HEK293 (cell line): ENCODE measurements at regions not wholly inside any gene's neighbourhood (a gene's known extent, or its start where the extent isn't known, plus 50 kb on each side); places are given as distances from the start of the nearest gene placed in this dataset.

Experiments
- ATF2 ChIP-seq: fragments of 450-650 bp; formaldehyde crosslinking; IDR thresholded peaks from 2 replicates; pipeline ENCODE4 v1.5.1; 2016; ENCODE audit warnings: missing biosample characterization, missing genetic modification characterization, low read depth
- CTCF ChIP-seq: fragments of 450-650 bp; formaldehyde crosslinking; IDR thresholded peaks from 2 replicates; pipeline ENCODE4 v1.5.1; 2016; ENCODE audit warnings: missing biosample characterization, missing genetic modification characterization
- PRDM6 ChIP-seq: fragments of 450-650 bp; formaldehyde crosslinking; IDR thresholded peaks from 2 replicates; pipeline ENCODE4 v1.5.1; 2017; ENCODE audit warnings: missing biosample characterization, missing genetic modification characterization
- SP2 ChIP-seq: fragments of 450-650 bp; formaldehyde crosslinking; IDR thresholded peaks from 2 replicates; pipeline ENCODE4 v1.5.1; 2016; ENCODE audit warnings: missing biosample characterization, missing genetic modification characterization
- ZBTB1 ChIP-seq: fragments of 450-650 bp; formaldehyde crosslinking; IDR thresholded peaks from 2 replicates; pipeline ENCODE4 v1.5.1; 2016; ENCODE audit warnings: missing biosample characterization, missing genetic modification characterization
- ZNF10 ChIP-seq: fragments of 450-650 bp; formaldehyde crosslinking; IDR thresholded peaks from 2 replicates; pipeline ENCODE4 v1.5.1; 2017; ENCODE audit warnings: missing biosample characterization, missing genetic modification characterization
- ZNF311 ChIP-seq: fragments of 450-650 bp; formaldehyde crosslinking; IDR thresholded peaks from 2 replicates; pipeline ENCODE4 v1.5.1; 2017; ENCODE audit warnings: missing biosample characterization, missing genetic modification characterization, borderline replicate concordance
- ZNF449 ChIP-seq: fragments of 450-650 bp; formaldehyde crosslinking; IDR thresholded peaks from 2 replicates; pipeline ENCODE4 v1.5.1; 2017; ENCODE audit warnings: missing biosample characterization, mild to moderate bottlenecking, missing genetic modification characterization, moderate library complexity
- ZSCAN30 ChIP-seq: fragments of 450-650 bp; IDR thresholded peaks from 2 replicates; pipeline ENCODE4 v1.5.1; 2018; ENCODE audit warnings: missing biosample characterization, mild to moderate bottlenecking, missing genetic modification characterization, moderate library complexity
- ZSCAN5A ChIP-seq: fragments of 450-650 bp; formaldehyde crosslinking; IDR thresholded peaks from 2 replicates; pipeline ENCODE4 v1.5.1; 2016; ENCODE audit warnings: missing biosample characterization, missing genetic modification characterization

- no peak for TF ChIP-seq CTCF (tag by site-specific recombination)
- TF ChIP-seq ATF2 (tag by site-specific recombination): no peak
- no peak for TF ChIP-seq ZSCAN5A (tag by site-specific recombination)
- TF ChIP-seq ZBTB1 (tag by site-specific recombination): no peak
- no peak for TF ChIP-seq ZSCAN30 (tag by site-specific recombination)
- TF ChIP-seq ZNF311 (tag by site-specific recombination): no peak
- no peak for TF ChIP-seq ZNF10 (tag by site-specific recombination)
- TF ChIP-seq PRDM6 (tag by site-specific recombination): no peak
- TF ChIP-seq SP2 (tag by site-specific recombination): no peak
- TF ChIP-seq ZNF449 (tag by site-specific recombination): no peak
These were observed 127.4 kb upstream of the INHBA start for GRCh38 chr7:41830271-41830670.
